HCT116 (cell line): ENCODE measurements at regions not wholly inside any gene's neighbourhood (a gene's known extent, or its start where the extent isn't known, plus 50 kb on each side); places are given as distances from the start of the nearest gene placed in this dataset.

Experiments used
- ATAC-seq: fragments of 200-7000 bp; cut with Tn5 transposase; 2 replicates; pipeline ENCODE4 v1.9.1; 2020; ENCODE audit warnings: mild to moderate bottlenecking, moderate library complexity
- BruUV-seq: library from RNA; stranded (reverse); fragments of 400-500 nt; replicated peaks from 2 replicates; lab custom pipeline; 2021; lab: Mats Ljungman, UMichigan
- CTCF ChIA-PET: fragments of 300-600 bp; sonication (Branson Sonifier 250); formaldehyde crosslinking; loops from one replicate; lab custom pipeline; 2021; ENCODE audit warnings: antibody characterized with exemption; lab: Charles Lee
- POLR2A ChIA-PET: fragments of 300-600, 350-600 bp; sonication (Branson Sonifier 250); formaldehyde crosslinking; loops from one replicate; lab custom pipeline; 2021; ENCODE audit warnings: antibody characterized with exemption; lab: Charles Lee
- RAD21 ChIA-PET, 2 experiments: fragments of 300-600 bp; sonication (Branson Sonifier 250); formaldehyde crosslinking; loops; one replicate each; lab custom pipeline; 2023; ENCODE audit warnings: low total read pairs in 2 of 2; ENCODE audit not compliant: uncharacterized antibody in 2 of 2, unreplicated experiment in 2 of 2, low non-redundant PET in 1 of 2; lab: Charles Lee
- DNase-seq: peaks from one replicate; pipeline ENCODE4 v3.0.0-alpha.2; 2010; ENCODE audit warnings: low read depth, low spot score
- H2AFZ ChIP-seq: fragments of 200-600 bp; shearing (Covaris generic), sonication (generic); 2 replicates; pipeline ENCODE4 v1.6.1; 2017; ENCODE audit warnings: low read depth, mixed run types, mixed read lengths, antibody characterized with exemption, low read length; ENCODE audit not compliant: poor library complexity, severe bottlenecking
- H3K27ac ChIP-seq: 2 replicates; pipeline ENCODE4 v1.5.1; 2012; ENCODE audit warnings: low read depth, low read length
- H3K27me3 ChIP-seq: fragments of 200-600 bp; sonication (generic); 2 replicates; pipeline ENCODE4 v1.6.1; 2016; ENCODE audit warnings: mixed run types, low read length, mixed read lengths; ENCODE audit not compliant: insufficient read depth
- H3K36me3 ChIP-seq, 2 experiments: fragments of 200-500 bp in 1 of 2; fragments of 200-600 bp in 1 of 2; sonication (Bioruptor generic) in 1 of 2; sonication (generic) in 1 of 2; 2 replicates each; pipeline versions ENCODE4 v1.5.1 to v1.6.1; 2014 to 2016; ENCODE audit warnings: low read length in 2 of 2, inconsistent platforms in 1 of 2, mixed read lengths in 1 of 2, mixed run types in 1 of 2; ENCODE audit not compliant: insufficient read depth in 2 of 2, control insufficient read depth in 1 of 2
- H3K4me1 ChIP-seq, 2 experiments: fragments of 200-600 bp in 1 of 2; sonication (generic) in 1 of 2; 2 replicates each; pipeline versions ENCODE4 v1.5.1 to v1.6.1; 2012 to 2017; ENCODE audit warnings: low read length in 2 of 2, inconsistent platforms in 1 of 2, mild to moderate bottlenecking in 1 of 2, mixed read lengths in 1 of 2, mixed run types in 1 of 2, moderate library complexity in 1 of 2; ENCODE audit not compliant: insufficient read depth in 2 of 2, control insufficient read depth in 1 of 2
- H3K4me2 ChIP-seq: fragments of 200-600 bp; sonication (generic); 2 replicates; pipeline ENCODE4 v1.6.1; 2017; ENCODE audit warnings: mixed run types, low read length, mixed read lengths
- H3K4me3 ChIP-seq, 2 experiments: fragments of 200-600 bp in 1 of 2; sonication (generic) in 1 of 2; replicated peaks in 1 of 2; 2 replicates each; pipeline ENCODE4 v1.5.1; 2011 to 2016; ENCODE audit warnings: low read length in 2 of 2, control low read depth in 1 of 2, low read depth in 1 of 2, mild to moderate bottlenecking in 1 of 2, mixed read lengths in 1 of 2, mixed run types in 1 of 2
- H3K79me2 ChIP-seq: fragments of 200-600 bp; sonication (generic); 2 replicates; pipeline ENCODE4 v1.6.1; 2017; ENCODE audit warnings: mild to moderate bottlenecking, mixed run types, low read length, moderate library complexity, mixed read lengths; ENCODE audit not compliant: insufficient read depth
- H3K9ac ChIP-seq: fragments of 200-600 bp; sonication (generic); 2 replicates; pipeline ENCODE4 v1.6.1; 2016; ENCODE audit warnings: low read length, mixed read lengths
- H3K9me2 ChIP-seq: fragments of 200-600 bp; sonication (generic), shearing (Covaris generic); 2 replicates; pipeline ENCODE4 v1.6.1; 2017; ENCODE audit warnings: mixed run types, mild to moderate bottlenecking, moderate library complexity; ENCODE audit not compliant: insufficient read depth
- H3K9me3 ChIP-seq, 2 experiments: fragments of 200-500 bp in 1 of 2; fragments of 200-600 bp in 1 of 2; sonication (Bioruptor generic) in 1 of 2; sonication (generic) in 1 of 2; 2 replicates each; pipeline ENCODE4 v1.6.1; 2014 to 2017; ENCODE audit warnings: low read length in 2 of 2, mixed read lengths in 2 of 2, inconsistent platforms in 1 of 2, low read depth in 1 of 2, mild to moderate bottlenecking in 1 of 2, mixed run types in 1 of 2, moderate library complexity in 1 of 2; ENCODE audit not compliant: control insufficient read depth in 1 of 2, insufficient read depth in 1 of 2
- H4K20me1 ChIP-seq: fragments of 200-600 bp; sonication (generic), shearing (Covaris generic); 2 replicates; pipeline ENCODE4 v1.6.1; 2017; ENCODE audit warnings: mixed run types, mild to moderate bottlenecking, moderate library complexity; ENCODE audit not compliant: insufficient read depth
- EGR1 ChIP-seq: IDR thresholded peaks from 2 replicates; pipeline ENCODE4 v1.6.1; 2012; ENCODE audit warnings: low read depth
- ELF1 ChIP-seq: IDR thresholded peaks from 2 replicates; pipeline ENCODE4 v1.6.1; 2012; ENCODE audit warnings: low read depth, borderline replicate concordance
- EZH2 ChIP-seq: fragments of 200-600 bp; sonication (generic); IDR thresholded peaks from 2 replicates; pipeline ENCODE4 v1.6.1; 2017; ENCODE audit warnings: antibody characterized with exemption, mixed run types
- EZH2phosphoT487 ChIP-seq: fragments of 200-600 bp; IDR thresholded peaks from 2 replicates; pipeline ENCODE4 v1.6.1; 2018; ENCODE audit warnings: antibody characterized with exemption, borderline replicate concordance
- JUND ChIP-seq: IDR thresholded peaks from 2 replicates; pipeline ENCODE4 v1.6.1; 2012
- POLR2AphosphoS5 ChIP-seq: IDR thresholded peaks from 2 replicates; pipeline ENCODE4 v1.6.1; 2011; ENCODE audit warnings: mild to moderate bottlenecking, low read depth, low read length, moderate library complexity
- RAD21 ChIP-seq: IDR thresholded peaks from 2 replicates; pipeline ENCODE4 v1.6.1; 2012; ENCODE audit warnings: low read depth, mild to moderate bottlenecking
- REST ChIP-seq: IDR thresholded peaks from 2 replicates; pipeline ENCODE4 v1.6.1; 2012; ENCODE audit warnings: low read depth
- SIN3A ChIP-seq: IDR thresholded peaks from 2 replicates; pipeline ENCODE4 v1.6.1; 2012; ENCODE audit warnings: low read depth
- SP1 ChIP-seq: IDR thresholded peaks from 2 replicates; pipeline ENCODE4 v1.6.1; 2012; ENCODE audit warnings: low read depth
- ZFX ChIP-seq: fragments of 450-650 bp; IDR thresholded peaks from 2 replicates; pipeline ENCODE4 v1.6.1; 2017
- ZNF274 ChIP-seq: fragments of 200-500 bp; sonication (Bioruptor generic); IDR thresholded peaks from 2 replicates; pipeline ENCODE4 v1.6.1; 2014; ENCODE audit warnings: mild to moderate bottlenecking, low read depth, low read length, inconsistent platforms
- intact Hi-C: fragments of 100-400 bp; cut with micrococcal nuclease; formaldehyde crosslinking; loops from 2 replicates; pipeline ENCODE4 v1.10.0; 2022
- TF ChIP-seq, protein P1 (sequence below), 3 experiments: fragments of 200-600 bp in 1 of 3; sonication (generic) in 1 of 3; IDR thresholded peaks in 2 of 3; conservative IDR thresholded peaks in 1 of 3; 2 replicates each; pipeline ENCODE4 v1.5.1; 2012 to 2017; ENCODE audit warnings: low read depth in 2 of 3, low read length in 2 of 3, antibody characterized with exemption in 1 of 3, borderline replicate concordance in 1 of 3, control low read depth in 1 of 3, mild to moderate bottlenecking in 1 of 3, mixed read lengths in 1 of 3, mixed run types in 1 of 3, moderate library complexity in 1 of 3; ENCODE audit not compliant: insufficient read depth in 1 of 3
- TF ChIP-seq, protein P2 (sequence below): IDR thresholded peaks from 2 replicates; pipeline ENCODE4 v1.6.1; 2012

- ChIA-PET CTCF (no interaction called here), POLR2A (no interaction called here), RAD21 (no interaction called here)
- Histone ChIP-seq H3K79me2 (no peaks in the 10 kb centered on the region), H3K27me3 (no peaks in the 10 kb centered on the region), H3K9me2 (no peaks in the 10 kb centered on the region), H3K9me3 (peaks cover 0 to 18% of the 10 kb centered on the region in 2 experiments; a peak in 3 of 4 replicates), H3K9ac (no peak overlapping the region), H3K27ac (no peak overlapping the region), H3K4me1 (no peaks in the 10 kb centered on the region), H3K4me3 (no peak overlapping the region), H4K20me1 (no peaks in the 10 kb centered on the region), H3K4me2 (no peak overlapping the region), H2AFZ (no peak overlapping the region), H3K36me3 (no peaks in the 10 kb centered on the region)
- ATAC-seq, result no peak
- intact Hi-C loops, result no loop called here
- no TSS peak for BruUV-seq
- DNase-seq, result no peak
- TF ChIP-seq JUND (no peak), EZH2 (no peak), SIN3A (no peak), EGR1 (no peak), SP1 (no peak), ZNF274 (no peak), ZFX (no peak), RAD21 (no peak), ELF1 (no peak), EZH2phosphoT487 (no peak), POLR2AphosphoS5 (no peak), REST (no peak)
- TF ChIP-seq, protein P1, sequence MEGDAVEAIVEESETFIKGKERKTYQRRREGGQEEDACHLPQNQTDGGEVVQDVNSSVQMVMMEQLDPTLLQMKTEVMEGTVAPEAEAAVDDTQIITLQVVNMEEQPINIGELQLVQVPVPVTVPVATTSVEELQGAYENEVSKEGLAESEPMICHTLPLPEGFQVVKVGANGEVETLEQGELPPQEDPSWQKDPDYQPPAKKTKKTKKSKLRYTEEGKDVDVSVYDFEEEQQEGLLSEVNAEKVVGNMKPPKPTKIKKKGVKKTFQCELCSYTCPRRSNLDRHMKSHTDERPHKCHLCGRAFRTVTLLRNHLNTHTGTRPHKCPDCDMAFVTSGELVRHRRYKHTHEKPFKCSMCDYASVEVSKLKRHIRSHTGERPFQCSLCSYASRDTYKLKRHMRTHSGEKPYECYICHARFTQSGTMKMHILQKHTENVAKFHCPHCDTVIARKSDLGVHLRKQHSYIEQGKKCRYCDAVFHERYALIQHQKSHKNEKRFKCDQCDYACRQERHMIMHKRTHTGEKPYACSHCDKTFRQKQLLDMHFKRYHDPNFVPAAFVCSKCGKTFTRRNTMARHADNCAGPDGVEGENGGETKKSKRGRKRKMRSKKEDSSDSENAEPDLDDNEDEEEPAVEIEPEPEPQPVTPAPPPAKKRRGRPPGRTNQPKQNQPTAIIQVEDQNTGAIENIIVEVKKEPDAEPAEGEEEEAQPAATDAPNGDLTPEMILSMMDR (IDR thresholded peaks at IDR 0.05 in 2 of 3, conservative IDR thresholded peaks at IDR 0.05 in 1 of 3; ENCODE audit: borderline replicate concordance in 1 of 3, insufficient read depth in 1 of 3, low read depth in 2 of 3, low read length in 2 of 3), result no peak
- TF ChIP-seq, protein P2, sequence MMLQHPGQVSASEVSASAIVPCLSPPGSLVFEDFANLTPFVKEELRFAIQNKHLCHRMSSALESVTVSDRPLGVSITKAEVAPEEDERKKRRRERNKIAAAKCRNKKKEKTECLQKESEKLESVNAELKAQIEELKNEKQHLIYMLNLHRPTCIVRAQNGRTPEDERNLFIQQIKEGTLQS, result no peak
These were observed 1036.1 kb upstream of the ARRDC3 start for GRCh38 chr5:92419261-92419660.
